ENCODE measurements at regions not wholly inside any gene's neighbourhood (a gene's known extent, or its start where the extent isn't known, plus 50 kb on each side); places are given as distances from the start of the nearest gene placed in this dataset.

DNA sequence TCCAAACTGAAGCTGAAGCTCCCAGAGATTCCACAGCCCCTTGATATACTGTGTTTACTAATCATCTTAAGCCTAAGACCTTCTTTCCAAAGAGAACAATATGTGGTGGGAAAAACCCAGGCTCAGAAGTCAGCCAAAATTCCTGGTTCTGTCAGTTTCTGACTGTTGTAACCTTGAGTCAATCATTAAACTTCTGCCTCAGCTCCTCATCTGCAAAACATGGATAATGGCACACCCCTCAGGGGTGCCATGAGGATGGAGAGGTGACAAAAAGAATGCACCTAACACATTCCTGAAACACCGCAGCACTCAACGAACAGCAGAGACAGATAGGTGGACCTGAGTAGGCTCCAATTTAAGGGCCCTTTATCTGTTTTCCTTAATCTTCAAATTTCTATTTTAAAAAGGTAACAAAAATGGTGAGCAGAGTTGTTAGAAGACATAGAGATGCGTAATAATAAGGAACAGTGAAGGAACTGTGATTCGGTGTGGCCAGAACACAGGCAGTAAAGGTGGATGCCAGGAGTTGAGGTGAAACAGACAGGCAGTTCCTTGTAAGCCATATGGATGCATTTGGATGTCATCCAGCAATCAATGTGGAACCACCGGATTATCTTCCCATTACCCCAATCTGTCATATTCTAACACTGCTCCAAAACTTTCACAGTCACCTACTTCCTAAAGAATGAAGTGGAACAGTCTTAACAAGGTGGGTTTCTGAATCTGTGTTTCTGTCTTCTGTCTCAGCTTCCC lies 56.6 kb upstream of the DOCK9 start:
- H3K4me3 ChIP-seq (ENCODE audit: control insufficient read depth, low read depth, low read length): no peak overlapping the region
- TF ChIP-seq, protein P1, sequence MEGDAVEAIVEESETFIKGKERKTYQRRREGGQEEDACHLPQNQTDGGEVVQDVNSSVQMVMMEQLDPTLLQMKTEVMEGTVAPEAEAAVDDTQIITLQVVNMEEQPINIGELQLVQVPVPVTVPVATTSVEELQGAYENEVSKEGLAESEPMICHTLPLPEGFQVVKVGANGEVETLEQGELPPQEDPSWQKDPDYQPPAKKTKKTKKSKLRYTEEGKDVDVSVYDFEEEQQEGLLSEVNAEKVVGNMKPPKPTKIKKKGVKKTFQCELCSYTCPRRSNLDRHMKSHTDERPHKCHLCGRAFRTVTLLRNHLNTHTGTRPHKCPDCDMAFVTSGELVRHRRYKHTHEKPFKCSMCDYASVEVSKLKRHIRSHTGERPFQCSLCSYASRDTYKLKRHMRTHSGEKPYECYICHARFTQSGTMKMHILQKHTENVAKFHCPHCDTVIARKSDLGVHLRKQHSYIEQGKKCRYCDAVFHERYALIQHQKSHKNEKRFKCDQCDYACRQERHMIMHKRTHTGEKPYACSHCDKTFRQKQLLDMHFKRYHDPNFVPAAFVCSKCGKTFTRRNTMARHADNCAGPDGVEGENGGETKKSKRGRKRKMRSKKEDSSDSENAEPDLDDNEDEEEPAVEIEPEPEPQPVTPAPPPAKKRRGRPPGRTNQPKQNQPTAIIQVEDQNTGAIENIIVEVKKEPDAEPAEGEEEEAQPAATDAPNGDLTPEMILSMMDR (conservative IDR thresholded peaks at IDR 0.05; ENCODE audit: control insufficient read depth, insufficient read depth, low read depth, low read length): no peak
- no peak for DNase-seq (ENCODE audit: low read depth)

- DNase-seq (ENCODE audit: low read depth): no peak
- TF ChIP-seq, protein P1 (conservative IDR thresholded peaks at IDR 0.05; ENCODE audit: control insufficient read depth, insufficient read depth, low read depth, low read length): no peak
- no peak overlapping the region for H3K4me3 ChIP-seq (ENCODE audit: control insufficient read depth, low read depth, low read length)
Observed at GRCh38 chr13:99035715-99036114, 57.9 kb upstream of the DOCK9 start.

DNA sequence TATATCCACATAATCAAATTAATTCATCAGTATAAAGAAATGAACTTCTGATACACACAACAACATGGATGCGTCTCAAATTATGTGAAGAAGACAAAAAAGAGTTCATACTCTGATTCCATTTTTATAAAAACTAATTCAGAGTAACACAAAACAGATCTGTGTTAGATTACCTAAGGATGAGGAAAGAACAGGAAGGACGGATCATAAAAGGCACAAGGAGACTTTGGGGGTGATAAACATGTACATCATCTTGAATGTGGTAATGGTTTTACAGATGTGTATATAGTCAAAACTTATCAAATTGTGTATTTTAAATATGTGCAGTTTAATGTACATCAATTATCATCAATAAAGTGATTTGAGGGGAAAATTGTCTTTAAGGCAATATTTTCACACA lies 59.9 kb upstream of the DOCK9 start:
- TF ChIP-seq, protein P1 (conservative IDR thresholded peaks at IDR 0.05; ENCODE audit: control insufficient read depth, insufficient read depth, low read depth, low read length): no peak
- no peak overlapping the region for H3K4me3 ChIP-seq (ENCODE audit: control insufficient read depth, low read depth, low read length)
- DNase-seq (ENCODE audit: low read depth): no peak

DNA sequence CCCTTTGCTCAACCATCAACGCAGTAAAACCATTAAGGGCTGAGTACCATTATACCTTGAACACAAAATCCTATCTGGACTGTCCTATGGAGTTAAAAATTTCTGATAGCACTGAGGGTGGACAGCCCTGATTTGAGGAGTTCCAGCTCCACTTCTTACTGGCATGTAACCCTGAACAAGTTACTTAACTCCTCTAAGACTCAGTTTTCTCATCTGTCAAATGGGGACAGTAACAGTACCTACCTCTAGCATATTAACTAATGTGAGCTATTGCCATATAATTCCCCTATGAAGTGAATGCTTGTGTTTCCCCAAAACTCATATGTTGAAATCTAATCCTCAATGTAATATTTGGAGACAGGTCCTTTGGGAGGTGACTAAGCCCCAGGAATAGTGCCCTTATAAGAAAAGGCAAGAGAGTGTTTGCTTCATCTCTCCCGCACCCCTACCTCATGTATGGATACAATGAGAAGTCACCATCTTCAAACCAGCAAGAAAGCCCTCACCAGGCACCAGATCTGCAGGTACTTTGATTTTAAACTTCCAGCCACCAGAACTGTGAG lies 61.9 kb upstream of the DOCK9 start:
- no peak overlapping the region for H3K4me3 ChIP-seq (ENCODE audit: control insufficient read depth, low read depth, low read length)
- TF ChIP-seq, protein P1 (conservative IDR thresholded peaks at IDR 0.05; ENCODE audit: control insufficient read depth, insufficient read depth, low read depth, low read length): no peak
- peak; percentile 51 for DNase-seq (ENCODE audit: low read depth)

- H3K4me3 ChIP-seq (ENCODE audit: control insufficient read depth, low read depth, low read length): no peak overlapping the region
- TF ChIP-seq, protein P1 (conservative IDR thresholded peaks at IDR 0.05; ENCODE audit: control insufficient read depth, insufficient read depth, low read depth, low read length): no peak
- DNase-seq (ENCODE audit: low read depth): no peak
Observed at GRCh38 chr13:99040536-99041131, 62.8 kb upstream of the DOCK9 start.

- no peak for DNase-seq (ENCODE audit: low read depth)
- no peak overlapping the region for H3K4me3 ChIP-seq (ENCODE audit: control insufficient read depth, low read depth, low read length)
- TF ChIP-seq, protein P1 (conservative IDR thresholded peaks at IDR 0.05; ENCODE audit: control insufficient read depth, insufficient read depth, low read depth, low read length): no peak
Observed at GRCh38 chr13:99041337-99041736, 63.5 kb upstream of the DOCK9 start.
